Retinal pigment epithelial cell (primary cell): ENCODE measurements at regions not wholly inside any gene's neighbourhood (a gene's known extent, or its start where the extent isn't known, plus 50 kb on each side); places are given as distances from the start of the nearest gene placed in this dataset.

ENCODE experiments used
- DNase-seq: peaks from one replicate; pipeline ENCODE4 v3.0.0-alpha.2; 2010; ENCODE audit warnings: low read depth
- H3K4me3 ChIP-seq: 2 replicates; pipeline ENCODE4 v1.5.1; 2011; ENCODE audit warnings: mild to moderate bottlenecking, low read length, control low read depth, moderate library complexity
- TF ChIP-seq, protein P1 (sequence below): conservative IDR thresholded peaks from 2 replicates; pipeline ENCODE4 v1.5.1; 2011; ENCODE audit warnings: low read depth, low read length, control low read depth, inconsistent platforms

DNA sequence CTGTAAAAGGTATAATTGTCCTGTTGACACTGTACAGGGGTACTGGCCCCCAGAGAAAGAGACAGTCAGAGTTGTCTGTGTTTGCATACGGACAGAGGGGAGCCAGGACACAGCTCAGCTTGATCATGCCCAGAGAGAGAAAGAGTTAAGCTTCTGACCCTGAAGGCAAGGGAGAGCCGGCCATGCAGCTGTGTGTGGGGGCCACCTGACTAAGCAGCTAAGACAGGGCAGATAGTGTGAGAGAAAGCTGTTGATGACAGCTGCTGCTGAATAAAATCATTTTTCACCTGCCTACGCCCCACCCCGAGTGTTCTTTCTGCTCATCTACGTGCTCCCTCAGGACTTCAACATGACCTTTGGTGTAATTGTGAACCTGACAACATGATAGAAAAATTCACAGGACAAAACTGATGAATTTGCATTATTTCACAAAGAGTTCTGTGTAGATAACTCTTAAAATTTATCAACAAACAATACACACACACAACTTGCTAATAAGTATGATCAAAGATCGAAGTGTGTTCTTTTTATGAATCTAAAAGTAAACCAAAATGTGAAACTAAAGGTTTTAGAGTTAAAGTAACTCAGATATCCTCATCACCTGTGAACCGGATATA lies 1294.3 kb upstream of the ATXN8OS start:
- no peak for DNase-seq
- TF ChIP-seq, protein P1, sequence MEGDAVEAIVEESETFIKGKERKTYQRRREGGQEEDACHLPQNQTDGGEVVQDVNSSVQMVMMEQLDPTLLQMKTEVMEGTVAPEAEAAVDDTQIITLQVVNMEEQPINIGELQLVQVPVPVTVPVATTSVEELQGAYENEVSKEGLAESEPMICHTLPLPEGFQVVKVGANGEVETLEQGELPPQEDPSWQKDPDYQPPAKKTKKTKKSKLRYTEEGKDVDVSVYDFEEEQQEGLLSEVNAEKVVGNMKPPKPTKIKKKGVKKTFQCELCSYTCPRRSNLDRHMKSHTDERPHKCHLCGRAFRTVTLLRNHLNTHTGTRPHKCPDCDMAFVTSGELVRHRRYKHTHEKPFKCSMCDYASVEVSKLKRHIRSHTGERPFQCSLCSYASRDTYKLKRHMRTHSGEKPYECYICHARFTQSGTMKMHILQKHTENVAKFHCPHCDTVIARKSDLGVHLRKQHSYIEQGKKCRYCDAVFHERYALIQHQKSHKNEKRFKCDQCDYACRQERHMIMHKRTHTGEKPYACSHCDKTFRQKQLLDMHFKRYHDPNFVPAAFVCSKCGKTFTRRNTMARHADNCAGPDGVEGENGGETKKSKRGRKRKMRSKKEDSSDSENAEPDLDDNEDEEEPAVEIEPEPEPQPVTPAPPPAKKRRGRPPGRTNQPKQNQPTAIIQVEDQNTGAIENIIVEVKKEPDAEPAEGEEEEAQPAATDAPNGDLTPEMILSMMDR, result no peak
- H3K4me3 ChIP-seq, result no peak overlapping the region

DNA sequence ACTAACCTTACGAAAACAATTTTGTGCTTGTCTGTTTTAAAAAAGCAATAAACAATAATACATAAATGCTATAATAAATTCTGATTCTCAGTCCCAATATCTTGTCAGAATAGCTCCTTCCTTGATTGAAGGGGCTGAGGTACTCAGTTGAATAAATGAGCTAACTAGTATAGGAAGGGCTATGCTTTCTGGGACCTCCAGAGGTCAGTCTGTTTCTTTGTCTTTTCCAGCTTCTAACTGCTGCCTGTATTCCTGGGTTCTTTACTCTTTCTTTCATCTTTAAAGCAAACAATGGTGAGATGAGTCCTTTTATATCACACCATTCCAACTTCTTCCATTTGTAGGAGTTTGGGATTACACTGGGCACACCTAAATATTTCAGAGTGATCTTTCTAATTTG lies 1297.0 kb upstream of the ATXN8OS start:
- H3K4me3 ChIP-seq, result no peak overlapping the region
- TF ChIP-seq, protein P1, result peak; percentile 49
- no peak for DNase-seq

DNA sequence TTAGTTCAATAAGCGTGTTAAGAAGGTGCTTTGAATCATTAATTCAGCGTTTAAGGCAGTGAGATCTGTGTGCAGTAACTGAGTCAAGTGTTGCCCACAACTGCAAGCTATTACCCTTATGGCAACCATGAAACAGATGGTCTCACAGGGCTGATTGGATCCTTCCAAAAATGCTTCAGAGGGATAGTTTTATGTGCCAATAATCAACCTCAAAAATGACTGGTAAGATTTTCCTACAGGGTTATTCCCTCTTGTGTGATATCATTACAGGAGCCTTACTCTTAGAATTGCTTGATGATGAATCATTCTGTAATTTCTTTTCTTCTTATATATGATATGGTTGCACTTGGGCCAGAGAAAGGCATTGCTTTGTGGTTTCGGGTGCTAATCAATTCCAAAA lies 1299.2 kb upstream of the ATXN8OS start:
- TF ChIP-seq, protein P1, result no peak
- no peak overlapping the region for H3K4me3 ChIP-seq
- no peak for DNase-seq

DNA sequence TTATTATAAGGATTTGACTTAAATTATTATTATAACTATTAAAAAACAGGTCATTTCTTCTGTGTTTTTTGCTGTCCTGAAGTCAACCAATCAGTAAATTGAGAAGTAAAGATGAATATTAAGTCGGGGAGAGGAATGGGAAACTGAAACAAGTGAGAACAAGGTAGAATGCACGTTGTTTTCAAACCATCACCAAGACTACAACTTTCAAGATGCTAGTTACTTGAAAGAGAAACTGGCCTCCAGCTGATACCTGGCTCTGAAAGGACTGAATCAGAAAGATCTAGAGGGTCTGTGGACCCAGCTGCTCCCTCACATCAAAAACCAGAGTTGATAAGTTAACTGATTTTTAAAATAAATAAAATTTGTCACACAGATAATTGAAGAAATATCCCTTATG lies 1301.5 kb upstream of the ATXN8OS start:
- TF ChIP-seq, protein P1, result no peak
- no peak for DNase-seq
- H3K4me3 ChIP-seq, result no peak overlapping the region

DNA sequence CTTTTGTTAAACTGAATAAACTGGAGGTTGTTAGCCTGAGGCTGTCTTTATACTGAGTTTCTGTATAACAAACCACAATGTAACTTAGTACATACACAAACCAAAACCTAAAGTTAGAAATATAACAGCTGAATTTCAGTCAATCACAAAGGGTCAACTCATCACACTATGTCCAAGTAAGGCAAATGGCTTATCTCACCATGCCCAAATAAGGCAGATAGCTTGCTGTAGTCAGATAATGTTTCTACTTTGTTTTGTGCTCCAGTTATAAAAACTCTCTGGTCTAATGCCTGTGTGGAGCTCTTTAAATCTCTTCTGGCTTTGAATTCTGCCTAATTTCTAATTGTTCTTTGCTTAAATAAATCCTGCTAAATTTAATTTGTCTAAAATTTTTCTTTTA lies 1323.4 kb upstream of the ATXN8OS start:
- H3K4me3 ChIP-seq, result no peak overlapping the region
- TF ChIP-seq, protein P1, result no peak
- no peak for DNase-seq

DNA sequence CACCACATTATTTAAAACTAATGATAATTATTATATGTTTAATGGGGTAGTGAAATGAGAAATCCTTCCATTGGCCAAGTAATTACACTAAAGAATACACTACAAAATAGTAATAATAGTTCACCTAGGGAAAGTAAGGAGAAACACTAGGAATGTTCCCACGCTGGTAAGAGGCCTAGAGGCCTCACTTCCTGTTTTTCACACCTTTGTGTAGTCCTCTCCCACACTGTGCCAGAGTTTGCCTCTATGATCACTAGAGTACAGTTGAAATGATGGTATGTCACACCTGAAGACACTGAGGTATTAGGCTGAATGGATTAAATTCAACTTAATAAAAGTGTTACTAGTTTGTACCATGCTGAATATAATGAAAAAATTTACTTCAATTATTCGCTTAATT lies 1348.0 kb upstream of the ATXN8OS start:
- no peak overlapping the region for H3K4me3 ChIP-seq
- DNase-seq, result no peak
- TF ChIP-seq, protein P1, result no peak

DNA sequence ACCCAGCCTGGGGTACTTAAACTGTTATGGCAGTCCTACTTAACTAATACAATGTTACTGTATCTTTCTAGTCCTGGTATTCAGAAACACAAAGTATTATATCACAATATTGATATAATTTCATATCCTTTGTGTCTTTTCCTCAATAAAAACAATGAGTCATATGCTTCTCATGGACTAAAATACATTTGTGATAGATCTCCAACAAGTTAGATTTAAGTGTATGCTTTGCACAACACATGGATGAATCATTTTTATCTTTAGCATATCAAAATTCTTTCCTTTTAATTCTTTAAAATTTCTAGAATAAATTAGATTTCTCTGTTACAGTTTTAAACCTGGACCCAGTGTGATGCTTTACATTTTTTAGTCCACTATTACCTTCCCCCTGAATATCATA lies 1357.8 kb upstream of the ATXN8OS start:
- no peak for DNase-seq
- TF ChIP-seq, protein P1, result no peak
- H3K4me3 ChIP-seq, result no peak overlapping the region
